ENCODE measurements at regions not wholly inside any gene's neighbourhood (a gene's known extent, or its start where the extent isn't known, plus 50 kb on each side); places are given as distances from the start of the nearest gene placed in this dataset.
A peak's percentile ranks its signal among the peaks of the same experiment; 100 is the strongest.

DNA sequence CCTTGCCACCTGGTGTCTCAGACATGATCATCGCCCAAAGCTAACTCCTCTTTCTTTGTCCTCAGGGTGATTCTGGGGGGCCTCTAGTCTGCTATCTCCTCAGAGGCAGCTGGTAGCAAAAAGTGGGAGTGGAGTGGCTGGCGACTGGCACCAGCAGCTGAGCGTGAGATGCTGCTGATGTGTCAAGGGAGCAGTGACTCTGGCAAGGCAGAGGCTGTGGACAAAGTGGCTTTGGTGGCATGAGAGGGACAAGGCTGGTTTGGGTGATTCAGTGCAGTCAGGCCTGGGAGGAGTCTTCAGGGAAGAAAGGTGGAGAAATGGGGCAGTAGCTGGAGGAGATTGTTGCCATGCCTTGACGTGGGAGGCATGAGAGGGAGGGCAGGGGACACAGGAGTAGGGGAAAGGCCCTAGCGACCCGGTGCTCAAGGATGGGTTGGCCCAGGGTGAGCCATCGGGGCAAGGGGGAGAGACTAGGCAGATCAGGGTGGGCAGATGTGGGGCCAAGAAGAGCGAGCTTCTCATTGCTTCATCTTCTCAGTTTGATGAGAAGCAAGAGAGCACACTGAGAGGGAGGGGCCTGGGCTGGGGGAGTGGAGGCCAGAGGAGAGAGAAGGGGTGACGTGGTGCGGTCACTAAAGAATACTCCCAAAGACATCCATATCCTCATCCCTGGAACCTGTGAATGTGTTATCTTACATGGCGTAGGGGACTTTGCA lies 64.2 kb upstream of the SPTLC1 start:
- peaks cover 16 to 17% of the 10 kb centered on the region in 2 donors for H3K27me3 Mint-ChIP-seq
- H3K9me3 Mint-ChIP-seq = peaks cover under 1 to 2% of the 10 kb centered on the region in 2 donors
- peaks cover 0 to 4% of the 10 kb centered on the region in 2 donors for H3K4me1 Mint-ChIP-seq
- no peak overlapping the region for H3K27ac Mint-ChIP-seq
- no peak for DNase-seq
- H3K36me3 Mint-ChIP-seq = no peaks in the 10 kb centered on the region
- no peak overlapping the region for H3K4me3 Mint-ChIP-seq
- ATAC-seq (replicated peaks) = no peak

DNA sequence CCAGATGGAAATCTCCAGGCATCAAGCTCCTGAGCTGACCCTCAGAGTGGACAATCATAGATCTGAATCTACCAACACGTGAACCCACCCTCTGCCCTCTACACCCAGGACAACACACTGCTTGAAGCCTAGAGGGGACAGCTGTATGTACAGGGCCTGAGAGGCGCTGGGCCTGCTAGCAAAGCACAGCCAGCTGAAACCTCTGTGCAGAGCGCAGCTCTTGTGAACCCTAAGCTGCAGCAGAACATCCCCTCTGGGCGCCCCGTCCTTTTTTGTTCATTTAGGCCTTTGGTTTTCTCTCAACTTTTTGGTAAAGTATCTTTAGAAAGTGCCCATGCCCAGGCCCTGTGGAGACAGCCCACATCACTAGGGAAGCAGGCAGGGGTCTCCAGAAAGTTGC lies 62.4 kb upstream of the SPTLC1 start:
- Mint-ChIP-seq H3K9me3 (peaks cover 7 to 12% of the 10 kb centered on the region in 2 donors), H3K36me3 (no peaks in the 10 kb centered on the region), H3K27me3 (peaks cover 8 to 9% of the 10 kb centered on the region in 2 donors), H3K4me3 (no peak overlapping the region), H3K27ac (no peak overlapping the region), H3K4me1 (peaks cover 0 to 4% of the 10 kb centered on the region in 2 donors)
- ATAC-seq (replicated peaks) (no peak), DNase-seq (no peak)

DNA sequence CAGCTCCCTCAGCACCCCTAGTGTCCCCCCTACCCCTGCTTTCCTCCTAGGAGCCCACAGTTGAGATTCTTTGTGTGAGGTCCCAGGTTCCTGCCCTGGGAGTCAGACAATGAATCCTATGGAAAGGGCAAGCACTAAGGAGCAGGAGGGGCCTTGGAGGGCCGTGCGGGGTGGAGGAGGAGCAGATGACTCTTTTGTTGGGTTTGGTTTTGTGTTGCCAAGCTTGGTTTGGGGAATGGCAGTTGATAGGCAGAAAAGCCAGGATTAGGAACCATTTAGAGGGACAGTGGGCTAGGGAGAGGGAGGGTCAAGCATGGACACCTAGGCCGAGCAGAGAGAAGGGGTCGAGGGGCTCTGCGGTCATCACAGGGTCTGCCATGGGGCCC lies 61.6 kb upstream of the SPTLC1 start:
- DNase-seq = no peak
- peaks cover 5 to 8% of the 10 kb centered on the region in 2 donors for H3K27me3 Mint-ChIP-seq
- peaks cover 7 to 12% of the 10 kb centered on the region in 2 donors for H3K9me3 Mint-ChIP-seq
- no peak for ATAC-seq (replicated peaks)
- peaks cover 0 to 4% of the 10 kb centered on the region in 2 donors for H3K4me1 Mint-ChIP-seq
- H3K4me3 Mint-ChIP-seq = no peak overlapping the region
- H3K36me3 Mint-ChIP-seq = no peaks in the 10 kb centered on the region
- no peak overlapping the region for H3K27ac Mint-ChIP-seq

DNA sequence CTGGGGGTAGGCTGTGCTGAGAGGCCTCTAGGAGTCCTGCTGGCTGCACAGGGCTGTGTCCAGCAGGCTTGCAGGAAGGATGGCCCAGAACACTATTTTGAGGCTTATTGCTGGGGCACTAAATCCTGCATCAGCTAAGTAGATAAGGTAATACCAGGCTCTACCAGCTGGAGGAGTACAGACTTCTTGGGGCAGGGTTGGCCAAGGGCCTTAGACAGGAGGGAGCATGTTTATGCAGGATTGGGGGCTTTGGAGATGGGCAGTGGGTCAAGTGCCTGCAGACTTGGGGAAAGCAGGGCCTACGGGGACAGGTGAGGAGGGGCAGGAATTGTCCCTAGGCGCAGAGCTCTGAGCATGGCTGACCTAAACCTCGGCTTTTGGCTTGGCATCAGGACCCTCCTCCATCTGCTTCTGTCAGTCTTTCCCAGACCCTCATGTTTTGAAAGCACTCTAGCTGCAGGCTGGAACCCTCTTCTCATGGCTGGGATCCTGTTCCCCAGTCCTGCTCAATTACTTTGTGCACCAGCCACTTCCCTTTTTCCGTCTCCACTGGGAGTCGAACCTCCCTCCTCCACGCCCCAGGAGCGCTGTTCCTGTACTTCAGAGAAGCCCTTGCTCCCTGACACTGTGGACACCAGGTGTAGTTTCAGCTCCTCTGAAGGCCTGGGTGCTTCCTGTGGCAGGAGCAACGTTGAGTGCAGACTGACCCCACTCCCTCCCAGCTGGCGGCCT lies 61.0 kb upstream of the SPTLC1 start:
- Mint-ChIP-seq H3K4me3 (no peak overlapping the region), H3K27ac (no peak overlapping the region), H3K9me3 (peaks cover 7 to 12% of the 10 kb centered on the region in 2 donors), H3K4me1 (peaks cover 0 to 4% of the 10 kb centered on the region in 2 donors), H3K36me3 (no peaks in the 10 kb centered on the region), H3K27me3 (peaks cover 4 to 9% of the 10 kb centered on the region in 2 donors)
- no peak for DNase-seq
- ATAC-seq (replicated peaks) = peak in 1 of 2 donors; percentile 38

DNA sequence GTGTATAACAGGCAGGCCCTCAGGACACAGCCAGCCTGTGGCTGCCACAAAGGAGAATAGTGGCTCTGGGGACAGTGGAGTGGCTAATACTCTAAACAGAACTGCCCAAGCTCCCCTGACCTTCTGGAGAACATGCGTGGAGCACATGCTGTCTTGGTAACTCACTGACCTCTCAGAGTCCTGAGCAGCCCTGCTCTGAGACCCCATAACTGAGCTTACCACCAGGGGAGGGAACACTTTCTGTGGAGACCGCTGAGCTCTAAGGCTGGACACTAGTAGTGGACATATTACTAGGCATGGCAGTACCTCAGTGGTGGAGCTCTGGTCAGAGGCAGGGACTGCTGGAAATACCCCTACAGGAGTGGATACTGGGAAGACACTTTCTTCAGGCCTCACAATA lies 60.2 kb upstream of the SPTLC1 start:
- H3K27ac Mint-ChIP-seq = no peak overlapping the region
- DNase-seq = no peak
- H3K9me3 Mint-ChIP-seq = peaks cover 7 to 12% of the 10 kb centered on the region in 2 donors
- no peak for ATAC-seq (replicated peaks)
- H3K4me1 Mint-ChIP-seq = no peaks in the 10 kb centered on the region
- H3K27me3 Mint-ChIP-seq = peaks cover 0 to 9% of the 10 kb centered on the region in 2 donors
- no peaks in the 10 kb centered on the region for H3K36me3 Mint-ChIP-seq
- H3K4me3 Mint-ChIP-seq = no peak overlapping the region

DNA sequence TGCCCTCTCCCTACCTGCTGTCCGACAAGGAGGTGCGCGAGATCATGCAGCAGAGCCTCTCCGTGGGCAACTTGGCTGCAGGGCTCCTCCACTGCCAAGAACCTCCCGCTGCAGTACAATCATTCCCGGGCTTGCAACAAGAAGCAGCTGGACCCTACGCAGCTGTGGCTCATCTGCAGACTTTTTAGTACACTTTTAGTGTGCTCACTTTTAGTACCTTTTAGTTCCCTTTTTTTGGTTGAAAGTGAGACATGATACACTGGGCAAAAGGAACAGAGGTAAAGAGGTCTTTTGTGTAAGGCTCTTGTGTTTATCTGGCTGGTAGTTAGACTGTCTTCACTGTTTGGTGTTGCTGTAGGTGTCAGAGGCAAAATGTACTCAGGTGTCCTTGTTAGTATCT lies 58.1 kb upstream of the SPTLC1 start:
- H3K27ac Mint-ChIP-seq = no peak overlapping the region
- no peak overlapping the region for H3K4me3 Mint-ChIP-seq
- no peak for DNase-seq
- peak; percentile 64 to 68 for ATAC-seq (replicated peaks)
- peaks cover 0 to 17% of the 10 kb centered on the region in 2 donors for H3K27me3 Mint-ChIP-seq
- H3K36me3 Mint-ChIP-seq = no peaks in the 10 kb centered on the region
- peaks cover 7 to 12% of the 10 kb centered on the region in 2 donors for H3K9me3 Mint-ChIP-seq
- no peaks in the 10 kb centered on the region for H3K4me1 Mint-ChIP-seq

DNA sequence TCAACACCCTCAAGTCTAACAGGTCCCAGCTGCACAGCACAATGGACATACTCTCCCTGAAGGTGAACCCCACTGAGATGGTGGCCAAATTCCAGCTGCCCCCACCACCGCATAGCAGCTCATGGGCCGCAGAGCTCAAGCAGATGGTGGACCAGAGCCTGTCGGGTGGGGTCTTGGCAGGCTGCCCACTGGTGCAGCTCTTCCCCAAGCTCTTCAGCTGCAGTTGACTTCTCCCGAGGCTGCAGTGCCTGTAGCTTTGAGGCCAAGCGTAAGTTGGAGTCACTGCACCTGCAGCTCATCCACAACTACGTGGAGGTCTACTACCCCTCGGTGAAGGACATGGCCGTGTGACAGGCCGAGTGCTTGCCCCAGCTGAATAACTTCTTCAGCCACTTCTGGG lies 56.6 kb upstream of the SPTLC1 start:
- H3K27ac Mint-ChIP-seq = no peak overlapping the region
- H3K4me3 Mint-ChIP-seq = no peak overlapping the region
- peaks cover 0 to 18% of the 10 kb centered on the region in 2 donors for H3K27me3 Mint-ChIP-seq
- H3K4me1 Mint-ChIP-seq = no peaks in the 10 kb centered on the region
- H3K9me3 Mint-ChIP-seq = peaks cover 7 to 12% of the 10 kb centered on the region in 2 donors
- DNase-seq = no peak
- ATAC-seq (replicated peaks) = no peak
- H3K36me3 Mint-ChIP-seq = no peaks in the 10 kb centered on the region

DNA sequence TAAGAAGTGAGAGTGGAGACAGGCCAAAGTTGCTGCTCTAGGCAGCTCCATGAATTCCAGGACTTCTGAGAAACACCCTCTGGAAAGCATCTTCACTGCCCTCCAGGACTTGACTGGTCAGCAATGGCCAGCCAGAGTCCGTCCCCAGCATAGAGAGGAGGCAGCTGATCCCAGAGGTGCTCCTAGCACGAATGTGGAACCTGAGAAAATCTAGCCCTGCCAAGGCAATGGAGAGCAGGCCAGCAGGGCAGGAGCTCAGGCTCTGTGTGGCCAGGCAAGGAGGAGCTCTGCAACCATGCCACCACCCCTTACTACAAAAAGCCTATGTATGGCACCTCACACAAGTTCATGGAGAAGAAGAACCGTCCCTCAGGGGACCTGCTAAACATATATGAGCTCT lies 56.1 kb upstream of the SPTLC1 start:
- no peak overlapping the region for H3K27ac Mint-ChIP-seq
- no peak for DNase-seq
- H3K9me3 Mint-ChIP-seq = peaks cover 7 to 12% of the 10 kb centered on the region in 2 donors
- ATAC-seq (replicated peaks) = no peak
- H3K27me3 Mint-ChIP-seq = peaks cover 2 to 23% of the 10 kb centered on the region in 2 donors
- H3K4me1 Mint-ChIP-seq = no peaks in the 10 kb centered on the region
- H3K4me3 Mint-ChIP-seq = no peak overlapping the region
- H3K36me3 Mint-ChIP-seq = no peaks in the 10 kb centered on the region

DNA sequence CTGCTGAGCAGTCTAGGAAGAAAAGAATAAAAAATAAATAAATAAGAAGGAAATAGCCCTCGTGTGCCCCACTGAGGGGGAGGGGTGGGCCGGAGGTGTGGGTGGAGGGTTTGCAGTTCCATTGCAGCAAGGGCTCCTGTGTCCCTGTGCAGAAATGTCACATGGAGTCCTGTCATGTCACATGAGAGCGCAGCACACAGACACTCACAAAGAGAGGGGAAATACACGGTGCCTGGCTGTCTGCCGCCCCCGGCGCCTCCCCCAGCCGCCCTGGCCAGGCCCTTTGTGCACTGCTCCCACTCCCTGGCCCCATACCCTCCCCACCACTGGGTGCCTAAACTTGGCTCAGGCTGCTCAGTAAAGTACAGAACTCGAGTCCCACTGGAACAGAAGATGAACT lies 55.6 kb upstream of the SPTLC1 start:
- ATAC-seq (replicated peaks) (no peak), DNase-seq (no peak)
- H3K27me3 Mint-ChIP-seq = peaks cover 4 to 26% of the 10 kb centered on the region in 2 donors
- H3K4me1 Mint-ChIP-seq = no peaks in the 10 kb centered on the region
- H3K9me3 Mint-ChIP-seq = peaks cover 8 to 12% of the 10 kb centered on the region in 2 donors
- no peaks in the 10 kb centered on the region for H3K36me3 Mint-ChIP-seq
- H3K27ac Mint-ChIP-seq = no peak overlapping the region
- no peak overlapping the region for H3K4me3 Mint-ChIP-seq

DNA sequence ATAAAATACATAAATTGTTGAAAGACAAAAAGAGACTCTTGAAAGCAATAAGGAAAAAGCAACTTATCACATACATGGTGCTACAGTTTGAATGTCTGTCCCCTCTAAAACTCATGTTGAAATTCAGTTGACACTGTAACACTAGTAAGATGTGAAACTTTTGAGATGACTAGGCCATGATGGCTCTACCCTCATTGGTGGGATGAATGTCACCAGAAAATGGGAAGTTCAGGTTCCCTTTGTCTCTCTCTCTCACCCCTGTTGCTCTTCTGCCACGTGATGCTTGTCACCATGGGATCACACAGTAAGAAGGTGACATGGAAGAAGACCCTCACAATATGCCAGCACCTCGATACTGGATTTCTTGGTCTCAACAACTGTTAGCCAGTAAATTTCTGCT lies 50.3 kb upstream of the SPTLC1 start:
- Mint-ChIP-seq H3K36me3 (peaks cover 2 to 4% of the 10 kb centered on the region in 2 donors), H3K4me1 (peaks cover 0 to 10% of the 10 kb centered on the region in 2 donors), H3K9me3 (peaks cover 15 to 17% of the 10 kb centered on the region in 2 donors), H3K27ac (no peak overlapping the region), H3K27me3 (peaks cover 5 to 31% of the 10 kb centered on the region in 2 donors), H3K4me3 (no peak overlapping the region)
- DNase-seq (no peak), ATAC-seq (replicated peaks) (peak; percentile 96 to 99)
